GM23248 (cell line): ENCODE measurements at regions not wholly inside any gene's neighbourhood (a gene's known extent, or its start where the extent isn't known, plus 50 kb on each side); places are given as distances from the start of the nearest gene placed in this dataset.

Source experiments
- EZH2 ChIP-seq: fragments of 200-600 bp; sonication (generic); IDR thresholded peaks from 2 replicates; pipeline ENCODE4 v1.6.1; 2018; ENCODE audit warnings: antibody characterized with exemption, mild to moderate bottlenecking; ENCODE audit not compliant: insufficient read depth, poor library complexity, severe bottlenecking
- EZH2phosphoT487 ChIP-seq: fragments of 200-600 bp; sonication (generic); IDR thresholded peaks from 2 replicates; pipeline ENCODE4 v1.6.1; 2018; ENCODE audit warnings: antibody characterized with exemption, moderate library complexity, mild to moderate bottlenecking, low read depth; ENCODE audit not compliant: insufficient read depth

DNA sequence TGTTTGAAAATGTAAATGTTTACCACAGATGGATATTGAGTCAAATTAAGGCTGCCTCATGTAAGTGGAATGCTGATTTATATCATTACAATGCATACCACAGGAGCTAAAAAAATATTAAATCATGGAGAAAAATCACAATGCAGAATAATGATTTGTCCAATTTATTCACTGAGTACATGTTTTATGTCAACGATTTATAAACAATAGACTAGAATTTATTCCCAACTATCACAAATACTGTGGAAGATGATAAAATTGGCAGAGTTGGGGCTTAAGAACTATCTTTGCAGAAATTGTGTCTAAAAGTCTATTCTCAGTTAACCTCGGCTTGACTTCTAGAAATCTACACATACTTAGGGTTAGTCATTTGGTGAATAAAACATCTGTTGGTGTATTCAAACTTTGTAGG lies 472.1 kb upstream of the MARCKS start:
- TF ChIP-seq EZH2 (no peak), EZH2phosphoT487 (no peak)
